Common myeloid progenitor, CD34-positive (primary cell): ENCODE measurements at regions not wholly inside any gene's neighbourhood (a gene's known extent, or its start where the extent isn't known, plus 50 kb on each side); places are given as distances from the start of the nearest gene placed in this dataset.

Experiments used
- CTCF ChIA-PET: fragments of 350-600 bp; sonication (Branson Sonifier 250); formaldehyde crosslinking; loops from one replicate; lab custom pipeline; 2021; ENCODE audit warnings: antibody characterized with exemption; lab: Charles Lee
- POLR2A ChIA-PET: fragments of 350-600 bp; sonication (Branson Sonifier 250); formaldehyde crosslinking; loops from one replicate; lab custom pipeline; 2021; ENCODE audit warnings: antibody characterized with exemption; lab: Charles Lee
- DNase-seq, 3 donors: peaks; one replicate each; pipeline versions ENCODE4 v3.0.0 to v3.0.0-alpha.2; 2013
- H3K27ac ChIP-seq, 2 experiments: 1 replicate in 1 of 2; 2 replicates in 1 of 2; pipeline ENCODE4 v1.7.0; 2013; ENCODE audit warnings: inconsistent platforms in 2 of 2, low read length in 2 of 2, mild to moderate bottlenecking in 2 of 2, low read depth in 1 of 2, moderate library complexity in 1 of 2; ENCODE audit not compliant: severe bottlenecking in 2 of 2, insufficient read depth in 1 of 2, poor library complexity in 1 of 2
- H3K27me3 ChIP-seq, 5 experiments: replicated peaks in 2 of 5; 1 replicate in 3 of 5; 2 replicates in 2 of 5; pipeline versions ENCODE4 v1.6.1 to v1.7.0; 2013; ENCODE audit warnings: low read length in 4 of 5, mild to moderate bottlenecking in 2 of 5, moderate library complexity in 2 of 5, inconsistent platforms in 1 of 5; ENCODE audit not compliant: insufficient read depth in 5 of 5, control insufficient read depth in 4 of 5
- H3K36me3 ChIP-seq, 4 experiments: 1 replicate in 2 of 4; 2 replicates in 2 of 4; pipeline versions ENCODE4 v1.6.1 to v1.7.0; 2013; ENCODE audit warnings: low read length in 3 of 4, control low read depth in 1 of 4, mild to moderate bottlenecking in 1 of 4; ENCODE audit not compliant: control insufficient read depth in 4 of 4, insufficient read depth in 4 of 4
- H3K4me1 ChIP-seq, 4 experiments: 1 replicate in 3 of 4; 2 replicates in 1 of 4; pipeline versions ENCODE4 v1.6.1 to v1.7.1; 2013; ENCODE audit warnings: low read length in 3 of 4, mild to moderate bottlenecking in 3 of 4, control low read depth in 1 of 4, inconsistent platforms in 1 of 4, moderate library complexity in 1 of 4; ENCODE audit not compliant: control insufficient read depth in 4 of 4, insufficient read depth in 4 of 4; ENCODE audit errors: control extremely low read depth in 1 of 4
- H3K4me3 ChIP-seq, 7 experiments: 1 replicate in 4 of 7; 2 replicates in 3 of 7; pipeline versions ENCODE4 v1.5.1 to v1.7.0; 2013; ENCODE audit warnings: mild to moderate bottlenecking in 7 of 7, low read length in 6 of 7, moderate library complexity in 6 of 7, inconsistent platforms in 2 of 7, low read depth in 2 of 7, control low read depth in 1 of 7; ENCODE audit not compliant: insufficient read depth in 4 of 7, control insufficient read depth in 1 of 7; ENCODE audit errors: extremely low read depth in 1 of 7
- H3K9me3 ChIP-seq, 5 experiments: 1 replicate in 4 of 5; 2 replicates in 1 of 5; pipeline versions ENCODE4 v1.6.1 to v1.7.1; 2013; ENCODE audit warnings: low read length in 4 of 5, mild to moderate bottlenecking in 2 of 5, inconsistent platforms in 1 of 5, low read depth in 1 of 5, moderate library complexity in 1 of 5; ENCODE audit not compliant: control insufficient read depth in 4 of 5, insufficient read depth in 2 of 5; ENCODE audit errors: control extremely low read depth in 1 of 5
- WGBS: methylation state at CpG from one replicate; pipeline ENCODE4 v1.1.5; 2013; ENCODE audit not compliant: insufficient coverage; 5-methylcytosine and 5-hydroxymethylcytosine counted together

DNA sequence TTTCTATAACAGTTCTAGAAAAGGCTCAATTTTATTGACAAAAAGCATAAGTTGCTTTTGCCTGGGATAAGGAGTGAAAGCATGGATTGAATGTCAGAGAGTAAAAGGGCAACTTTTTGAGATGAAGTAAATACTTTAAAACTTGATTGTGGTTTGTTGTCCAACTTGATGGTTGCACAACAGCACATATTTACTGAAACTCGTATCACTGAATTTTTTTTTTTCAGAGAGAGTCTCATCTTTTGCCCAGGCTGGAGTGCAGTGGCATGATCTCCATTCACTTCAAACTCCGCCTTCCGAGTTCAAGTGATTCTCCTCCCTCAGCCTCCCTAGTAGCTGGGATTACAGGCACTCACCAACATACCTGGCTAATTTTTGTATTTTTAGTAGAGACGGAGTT lies 856.8 kb downstream of the SH3BGRL start:
- Histone ChIP-seq H3K9me3 (no peaks in the 10 kb centered on the region), H3K4me1 (no peaks in the 10 kb centered on the region), H3K36me3 (no peaks in the 10 kb centered on the region), H3K4me3 (no peak overlapping the region), H3K27ac (no peak overlapping the region), H3K27me3 (peaks cover 0 to 2% (median 0%) of the 10 kb centered on the region in 5 experiments)
- no peak for DNase-seq
- ChIA-PET POLR2A (no interaction called here), CTCF (no interaction called here)
- WGBS = 90% methylated on average over 3 of the region's 4 CpGs

GRCh38 chrX:82070948-82071347 lies 869.0 kb downstream of the SH3BGRL start:
- WGBS = 83% methylated on average over 1 of the region's 1 CpG
- Histone ChIP-seq H3K27ac (no peak overlapping the region), H3K27me3 (no peaks in the 10 kb centered on the region), H3K4me1 (no peaks in the 10 kb centered on the region), H3K36me3 (no peaks in the 10 kb centered on the region), H3K4me3 (no peak overlapping the region), H3K9me3 (no peaks in the 10 kb centered on the region)
- no peak for DNase-seq
- ChIA-PET POLR2A (no interaction called here), CTCF (no interaction called here)

DNA sequence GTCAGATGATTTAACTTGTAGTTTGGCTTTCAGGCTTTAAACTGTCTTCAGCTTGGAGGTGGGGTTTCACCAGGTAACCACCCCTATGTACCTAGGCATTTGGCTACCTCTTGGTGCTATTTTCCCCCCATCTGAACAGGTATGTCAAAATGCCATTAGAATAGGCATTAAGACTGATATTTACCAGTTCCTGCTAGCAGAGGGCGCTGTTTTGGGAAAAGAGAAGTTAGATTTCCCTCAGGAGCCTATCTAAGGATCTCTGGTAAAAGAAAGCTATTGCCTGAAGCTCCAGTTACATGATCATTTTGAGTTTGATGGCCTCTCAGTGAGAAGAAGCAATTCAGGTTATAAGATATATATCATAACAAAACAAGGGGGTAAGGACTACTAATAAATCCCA lies 879.1 kb downstream of the SH3BGRL start:
- H3K27ac ChIP-seq = no peak overlapping the region
- H3K9me3 ChIP-seq = peaks cover 0 to 4% (median 2%) of the 10 kb centered on the region in 5 experiments
- no peak overlapping the region for H3K4me3 ChIP-seq
- DNase-seq = no peak
- no peaks in the 10 kb centered on the region for H3K4me1 ChIP-seq
- ChIA-PET POLR2A (no interaction called here), CTCF (no interaction called here)
- WGBS = no CpG with 5 or more reads among the region's 1 CpG
- no peaks in the 10 kb centered on the region for H3K36me3 ChIP-seq
- no peaks in the 10 kb centered on the region for H3K27me3 ChIP-seq

- Histone ChIP-seq H3K27me3 (no peaks in the 10 kb centered on the region), H3K4me1 (no peaks in the 10 kb centered on the region), H3K27ac (no peak overlapping the region), H3K36me3 (no peaks in the 10 kb centered on the region), H3K4me3 (no peak overlapping the region), H3K9me3 (peaks cover 0 to 4% (median 2%) of the 10 kb centered on the region in 5 experiments)
- WGBS = 58% methylated on average over 3 of the region's 3 CpGs
- no peak for DNase-seq
- CTCF ChIA-PET = no interaction called here
- POLR2A ChIA-PET = no interaction called here
These were observed 885.8 kb downstream of the SH3BGRL start for GRCh38 chrX:82087699-82088098.

- Histone ChIP-seq H3K27ac (no peak overlapping the region), H3K4me1 (no peaks in the 10 kb centered on the region), H3K9me3 (no peaks in the 10 kb centered on the region), H3K4me3 (no peak overlapping the region), H3K27me3 (no peaks in the 10 kb centered on the region), H3K36me3 (no peaks in the 10 kb centered on the region)
- POLR2A ChIA-PET = no interaction called here
- WGBS = no CpG with 5 or more reads among the region's 1 CpG
- no peak for DNase-seq
- CTCF ChIA-PET = no interaction called here
These were observed 890.4 kb downstream of the SH3BGRL start for GRCh38 chrX:82092307-82092706.

GRCh38 chrX:82125103-82125502 lies 923.2 kb downstream of the SH3BGRL start:
- ChIA-PET CTCF (no interaction called here), POLR2A (no interaction called here)
- H3K36me3 ChIP-seq = no peaks in the 10 kb centered on the region
- no peaks in the 10 kb centered on the region for H3K4me1 ChIP-seq
- DNase-seq = peak in 1 of 3 donors; percentile 9
- H3K27ac ChIP-seq = no peak overlapping the region
- H3K9me3 ChIP-seq = no peaks in the 10 kb centered on the region
- WGBS = no CpG with 5 or more reads among the region's 2 CpGs
- H3K27me3 ChIP-seq = no peaks in the 10 kb centered on the region
- H3K4me3 ChIP-seq = no peak overlapping the region

- POLR2A ChIA-PET = no interaction called here
- CTCF ChIA-PET = no interaction called here
- H3K4me1 ChIP-seq = no peaks in the 10 kb centered on the region
- DNase-seq = peak in 1 of 3 donors; percentile 2
- H3K27ac ChIP-seq = no peak overlapping the region
- no peaks in the 10 kb centered on the region for H3K27me3 ChIP-seq
- H3K9me3 ChIP-seq = no peaks in the 10 kb centered on the region
- no CpG with 5 or more reads among the region's 2 CpGs for WGBS
- no peak overlapping the region for H3K4me3 ChIP-seq
- no peaks in the 10 kb centered on the region for H3K36me3 ChIP-seq
These were observed 925.6 kb downstream of the SH3BGRL start for GRCh38 chrX:82127228-82128123.
